MM.1S (cell line): ENCODE measurements at regions not wholly inside any gene's neighbourhood (a gene's known extent, or its start where the extent isn't known, plus 50 kb on each side); places are given as distances from the start of the nearest gene placed in this dataset.

Experiments
- EZH2 ChIP-seq: fragments of 300-600 bp; sonication (generic); optimal IDR thresholded peaks from 2 replicates; pipeline ENCODE3; 2017; ENCODE audit warnings: low read depth, mild to moderate bottlenecking, antibody characterized with exemption, low read length, mixed read lengths
- EZH2phosphoT487 ChIP-seq: fragments of 300-600 bp; sonication (generic); IDR thresholded peaks from 2 replicates; pipeline ENCODE4 v1.6.1; 2018; ENCODE audit warnings: antibody characterized with exemption, low read length
- TF ChIP-seq, protein P1 (sequence below): fragments of 300-600 bp; sonication (generic); IDR thresholded peaks from 2 replicates; pipeline ENCODE4 v1.5.1; 2016; ENCODE audit warnings: antibody characterized with exemption, low read length, mixed read lengths

DNA sequence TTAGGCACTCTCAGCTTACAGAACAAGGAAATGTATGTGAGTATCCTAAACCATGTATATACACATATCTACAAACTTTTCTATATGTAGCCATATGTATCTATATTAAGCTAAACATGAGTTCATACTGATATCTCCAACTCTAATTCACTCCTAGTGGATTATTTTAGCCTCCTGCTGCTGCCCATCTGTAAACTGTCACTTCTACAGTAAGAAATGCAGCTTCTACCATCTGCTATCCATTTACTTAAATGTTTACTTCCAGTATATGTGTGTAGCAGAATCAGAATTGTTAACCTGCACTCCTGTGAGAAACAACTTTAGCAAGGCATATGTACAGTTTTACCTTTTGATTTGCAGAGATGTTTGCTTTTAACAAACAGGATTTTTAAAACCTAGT, 478.5 kb upstream of the CBLB start:
- TF ChIP-seq, protein P1, sequence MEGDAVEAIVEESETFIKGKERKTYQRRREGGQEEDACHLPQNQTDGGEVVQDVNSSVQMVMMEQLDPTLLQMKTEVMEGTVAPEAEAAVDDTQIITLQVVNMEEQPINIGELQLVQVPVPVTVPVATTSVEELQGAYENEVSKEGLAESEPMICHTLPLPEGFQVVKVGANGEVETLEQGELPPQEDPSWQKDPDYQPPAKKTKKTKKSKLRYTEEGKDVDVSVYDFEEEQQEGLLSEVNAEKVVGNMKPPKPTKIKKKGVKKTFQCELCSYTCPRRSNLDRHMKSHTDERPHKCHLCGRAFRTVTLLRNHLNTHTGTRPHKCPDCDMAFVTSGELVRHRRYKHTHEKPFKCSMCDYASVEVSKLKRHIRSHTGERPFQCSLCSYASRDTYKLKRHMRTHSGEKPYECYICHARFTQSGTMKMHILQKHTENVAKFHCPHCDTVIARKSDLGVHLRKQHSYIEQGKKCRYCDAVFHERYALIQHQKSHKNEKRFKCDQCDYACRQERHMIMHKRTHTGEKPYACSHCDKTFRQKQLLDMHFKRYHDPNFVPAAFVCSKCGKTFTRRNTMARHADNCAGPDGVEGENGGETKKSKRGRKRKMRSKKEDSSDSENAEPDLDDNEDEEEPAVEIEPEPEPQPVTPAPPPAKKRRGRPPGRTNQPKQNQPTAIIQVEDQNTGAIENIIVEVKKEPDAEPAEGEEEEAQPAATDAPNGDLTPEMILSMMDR, result no peak
- no peak for TF ChIP-seq EZH2phosphoT487
- no peak for TF ChIP-seq EZH2
